ENCODE measurements at regions not wholly inside any gene's neighbourhood (a gene's known extent, or its start where the extent isn't known, plus 50 kb on each side); places are given as distances from the start of the nearest gene placed in this dataset.

DNA sequence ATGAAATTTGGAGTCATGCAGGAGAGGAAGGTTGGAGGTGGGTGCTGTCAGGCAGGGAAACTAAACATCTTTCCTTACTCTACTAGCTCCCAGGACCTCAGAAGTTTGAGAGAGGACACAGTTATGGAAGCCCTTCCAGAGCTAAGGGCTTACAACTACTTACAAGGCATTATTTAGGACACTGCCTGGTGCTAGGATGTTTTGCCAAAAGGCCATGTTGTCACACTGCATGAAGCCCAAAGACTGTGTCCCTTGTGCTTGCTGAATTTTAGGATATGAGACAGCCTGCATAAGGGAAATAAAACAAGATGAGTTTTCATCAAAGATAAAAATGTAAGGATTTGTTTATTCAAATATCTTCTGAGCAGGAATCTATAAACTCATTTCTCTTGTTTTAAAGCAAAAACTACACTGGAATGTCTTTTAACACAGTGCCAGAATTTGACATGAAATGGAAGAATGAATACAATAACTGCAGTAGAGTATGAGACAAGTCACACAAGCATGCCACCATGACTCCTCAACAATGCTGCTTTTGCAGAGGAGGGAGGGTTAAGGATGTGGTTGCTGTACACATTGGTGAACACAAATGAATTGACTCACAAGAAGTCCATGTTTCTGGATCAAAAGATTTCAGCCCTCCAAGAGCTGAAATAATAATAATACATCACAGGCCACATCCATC, 258.4 kb downstream of the SPRY2 start:
- RAD21 ChIA-PET (ENCODE audit: unreplicated experiment) = no interaction called here
- H3K4me3 ChIP-seq = no peak overlapping the region

More for the DNA sequence above, 258.4 kb downstream of the SPRY2 start:
- FAIRE-seq = no peak
- no peaks in the 10 kb centered on the region for H3K4me1 ChIP-seq (ENCODE audit: control insufficient read depth, insufficient read depth, low read length)
- BruUV-seq (replicated peaks) = no TSS peak
- TF ChIP-seq RCOR1 (conservative IDR thresholded peaks at IDR 0.05; ENCODE audit: low read depth, low read length) = no peak
- TF ChIP-seq, protein P1, sequence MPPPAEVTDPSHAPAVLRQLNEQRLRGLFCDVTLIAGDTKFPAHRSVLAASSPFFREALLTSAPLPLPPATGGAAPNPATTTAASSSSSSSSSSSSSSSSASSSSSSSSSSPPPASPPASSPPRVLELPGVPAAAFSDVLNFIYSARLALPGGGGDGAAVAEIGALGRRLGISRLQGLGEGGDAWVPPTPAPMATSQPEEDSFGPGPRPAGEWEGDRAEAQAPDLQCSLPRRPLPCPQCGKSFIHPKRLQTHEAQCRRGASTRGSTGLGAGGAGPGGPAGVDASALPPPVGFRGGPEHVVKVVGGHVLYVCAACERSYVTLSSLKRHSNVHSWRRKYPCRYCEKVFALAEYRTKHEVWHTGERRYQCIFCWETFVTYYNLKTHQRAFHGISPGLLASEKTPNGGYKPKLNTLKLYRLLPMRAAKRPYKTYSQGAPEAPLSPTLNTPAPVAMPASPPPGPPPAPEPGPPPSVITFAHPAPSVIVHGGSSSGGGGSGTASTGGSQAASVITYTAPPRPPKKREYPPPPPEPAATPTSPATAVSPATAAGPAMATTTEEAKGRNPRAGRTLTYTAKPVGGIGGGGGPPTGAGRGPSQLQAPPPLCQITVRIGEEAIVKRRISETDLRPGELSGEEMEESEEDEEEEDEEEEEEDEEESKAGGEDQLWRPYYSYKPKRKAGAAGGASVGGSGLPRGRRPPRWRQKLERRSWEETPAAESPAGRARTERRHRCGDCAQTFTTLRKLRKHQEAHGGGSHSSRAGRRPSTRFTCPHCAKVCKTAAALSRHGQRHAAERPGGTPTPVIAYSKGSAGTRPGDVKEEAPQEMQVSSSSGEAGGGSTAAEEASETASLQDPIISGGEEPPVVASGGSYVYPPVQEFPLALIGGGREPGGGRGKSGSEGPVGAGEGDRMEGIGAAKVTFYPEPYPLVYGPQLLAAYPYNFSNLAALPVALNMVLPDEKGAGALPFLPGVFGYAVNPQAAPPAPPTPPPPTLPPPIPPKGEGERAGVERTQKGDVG (CRISPR knock-in tag; IDR thresholded peaks at IDR 0.05) = no peak
- TF ChIP-seq, protein P2, sequence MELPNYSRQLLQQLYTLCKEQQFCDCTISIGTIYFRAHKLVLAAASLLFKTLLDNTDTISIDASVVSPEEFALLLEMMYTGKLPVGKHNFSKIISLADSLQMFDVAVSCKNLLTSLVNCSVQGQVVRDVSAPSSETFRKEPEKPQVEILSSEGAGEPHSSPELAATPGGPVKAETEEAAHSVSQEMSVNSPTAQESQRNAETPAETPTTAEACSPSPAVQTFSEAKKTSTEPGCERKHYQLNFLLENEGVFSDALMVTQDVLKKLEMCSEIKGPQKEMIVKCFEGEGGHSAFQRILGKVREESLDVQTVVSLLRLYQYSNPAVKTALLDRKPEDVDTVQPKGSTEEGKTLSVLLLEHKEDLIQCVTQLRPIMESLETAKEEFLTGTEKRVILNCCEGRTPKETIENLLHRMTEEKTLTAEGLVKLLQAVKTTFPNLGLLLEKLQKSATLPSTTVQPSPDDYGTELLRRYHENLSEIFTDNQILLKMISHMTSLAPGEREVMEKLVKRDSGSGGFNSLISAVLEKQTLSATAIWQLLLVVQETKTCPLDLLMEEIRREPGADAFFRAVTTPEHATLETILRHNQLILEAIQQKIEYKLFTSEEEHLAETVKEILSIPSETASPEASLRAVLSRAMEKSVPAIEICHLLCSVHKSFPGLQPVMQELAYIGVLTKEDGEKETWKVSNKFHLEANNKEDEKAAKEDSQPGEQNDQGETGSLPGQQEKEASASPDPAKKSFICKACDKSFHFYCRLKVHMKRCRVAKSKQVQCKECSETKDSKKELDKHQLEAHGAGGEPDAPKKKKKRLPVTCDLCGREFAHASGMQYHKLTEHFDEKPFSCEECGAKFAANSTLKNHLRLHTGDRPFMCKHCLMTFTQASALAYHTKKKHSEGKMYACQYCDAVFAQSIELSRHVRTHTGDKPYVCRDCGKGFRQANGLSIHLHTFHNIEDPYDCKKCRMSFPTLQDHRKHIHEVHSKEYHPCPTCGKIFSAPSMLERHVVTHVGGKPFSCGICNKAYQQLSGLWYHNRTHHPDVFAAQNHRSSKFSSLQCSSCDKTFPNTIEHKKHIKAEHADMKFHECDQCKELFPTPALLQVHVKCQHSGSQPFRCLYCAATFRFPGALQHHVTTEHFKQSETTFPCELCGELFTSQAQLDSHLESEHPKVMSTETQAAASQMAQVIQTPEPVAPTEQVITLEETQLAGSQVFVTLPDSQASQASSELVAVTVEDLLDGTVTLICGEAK (IDR thresholded peaks at IDR 0.05; ENCODE audit: borderline replicate concordance) = no peak
- ChIA-PET SMC1A (ENCODE audit: uncharacterized antibody, unreplicated experiment) (interaction anchor here (0.9 to 1.3 kb wide), 3 partner anchors 13 to 33 kb away, joined by 3 to 5 read pairs (median 3); no protein-coding TSS in a partner anchor), CTCF (interaction anchor here (0.6 to 1.8 kb wide), 3 partner anchors 15 to 32 kb away, joined by 3 to 5 read pairs (median 4); no protein-coding TSS in a partner anchor), POLR2A (no interaction called here)
- intact Hi-C loops (cut with micrococcal nuclease; ENCODE audit: unreplicated experiment) (no loop called here), in situ Hi-C loops (cut with MboI) (no loop called here)
- no peak overlapping the region for H3K4me2 ChIP-seq (ENCODE audit: control insufficient read depth, insufficient read depth)
- no peaks in the 10 kb centered on the region for H3K79me2 ChIP-seq (ENCODE audit: control insufficient read depth, insufficient read depth, low read length)
- no peaks in the 10 kb centered on the region for H4K20me1 ChIP-seq (ENCODE audit: control insufficient read depth, insufficient read depth)
- H3K27me3 ChIP-seq (replicated peaks in 1 of 2; ENCODE audit: control insufficient read depth in 2 of 2, insufficient read depth in 2 of 2, low read length in 1 of 2) = no peaks in the 10 kb centered on the region
- H3K36me3 ChIP-seq (ENCODE audit: control insufficient read depth in 2 of 2, insufficient read depth in 2 of 2, low read length in 1 of 2) = no peaks in the 10 kb centered on the region
- H3K27ac ChIP-seq (ENCODE audit: control insufficient read depth, insufficient read depth) = no peak overlapping the region
- DNase-seq (ENCODE audit: low read depth, low spot score) = no peak
- no peaks in the 10 kb centered on the region for H3K9me3 ChIP-seq (replicated peaks; ENCODE audit: control insufficient read depth, insufficient read depth, low read length)
- no peak overlapping the region for H2AFZ ChIP-seq (ENCODE audit: control insufficient read depth, low read depth, low read length)
- no peak overlapping the region for H3K9ac ChIP-seq (ENCODE audit: control insufficient read depth, insufficient read depth, low read length)
- ATAC-seq = no peak; the same call in 2 of the 3 replicates

Measured in GM12878 (cell line).